Peyer's patch (tissue), 4 donors: ENCODE measurements at regions not wholly inside any gene's neighbourhood (a gene's known extent, or its start where the extent isn't known, plus 50 kb on each side); places are given as distances from the start of the nearest gene placed in this dataset.

Experiments
- POLR2A ChIP-seq, 2 donors: fragments of 450-650 bp; IDR thresholded peaks; one replicate each; pipeline ENCODE4 v1.5.1; 2017; ENCODE audit warnings: antibody characterized with exemption in 2 of 2, mild to moderate bottlenecking in 2 of 2, moderate library complexity in 2 of 2
- TF ChIP-seq, protein P1 (sequence below), 6 experiments: fragments of 450-650 bp in 4 of 6; fragments of 200-600 bp in 2 of 6; sonication (generic) in 1 of 6; IDR thresholded peaks; one replicate each; pipeline ENCODE4 v1.5.1; 2017 to 2019; ENCODE audit warnings: antibody characterized with exemption in 6 of 6, mild to moderate bottlenecking in 3 of 6, moderate library complexity in 1 of 6

- TF ChIP-seq, protein P1, sequence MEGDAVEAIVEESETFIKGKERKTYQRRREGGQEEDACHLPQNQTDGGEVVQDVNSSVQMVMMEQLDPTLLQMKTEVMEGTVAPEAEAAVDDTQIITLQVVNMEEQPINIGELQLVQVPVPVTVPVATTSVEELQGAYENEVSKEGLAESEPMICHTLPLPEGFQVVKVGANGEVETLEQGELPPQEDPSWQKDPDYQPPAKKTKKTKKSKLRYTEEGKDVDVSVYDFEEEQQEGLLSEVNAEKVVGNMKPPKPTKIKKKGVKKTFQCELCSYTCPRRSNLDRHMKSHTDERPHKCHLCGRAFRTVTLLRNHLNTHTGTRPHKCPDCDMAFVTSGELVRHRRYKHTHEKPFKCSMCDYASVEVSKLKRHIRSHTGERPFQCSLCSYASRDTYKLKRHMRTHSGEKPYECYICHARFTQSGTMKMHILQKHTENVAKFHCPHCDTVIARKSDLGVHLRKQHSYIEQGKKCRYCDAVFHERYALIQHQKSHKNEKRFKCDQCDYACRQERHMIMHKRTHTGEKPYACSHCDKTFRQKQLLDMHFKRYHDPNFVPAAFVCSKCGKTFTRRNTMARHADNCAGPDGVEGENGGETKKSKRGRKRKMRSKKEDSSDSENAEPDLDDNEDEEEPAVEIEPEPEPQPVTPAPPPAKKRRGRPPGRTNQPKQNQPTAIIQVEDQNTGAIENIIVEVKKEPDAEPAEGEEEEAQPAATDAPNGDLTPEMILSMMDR (IDR thresholded peaks at IDR 0.05), result no peak
- TF ChIP-seq POLR2A (IDR thresholded peaks at IDR 0.05), result no peak
Measured at GRCh38 chr4:170428929-170429328, 339.2 kb upstream of the AADAT start.
